Hematopoietic multipotent progenitor cell treated with erythropoietin and hydrocortisone succinate and interleukin-3 and kit ligand, for 4 days (in vitro differentiated cells): ENCODE measurements at regions not wholly inside any gene's neighbourhood (a gene's known extent, or its start where the extent isn't known, plus 50 kb on each side); places are given as distances from the start of the nearest gene placed in this dataset.

Experiments used
- DNase-seq: peaks from one replicate; pipeline ENCODE4 v3.0.0-alpha.2; 2015

- DNase-seq: no peak
Observed at GRCh38 chr17:79364315-79365094, 246.3 kb downstream of the RBFOX3 start.

GRCh38 chr17:79363552-79364275, 247.1 kb downstream of the RBFOX3 start:
- DNase-seq: no peak

GRCh38 chr17:79362772-79363305, 248.0 kb downstream of the RBFOX3 start:
- no peak for DNase-seq

- DNase-seq: no peak
Observed at GRCh38 chr17:79361873-79362771, 248.7 kb downstream of the RBFOX3 start.

GRCh38 chr17:79361221-79361734, 249.6 kb downstream of the RBFOX3 start:
- no peak for DNase-seq

- no peak for DNase-seq
Observed at GRCh38 chr17:79360196-79360595, 250.7 kb downstream of the RBFOX3 start.

- no peak for DNase-seq
Observed at GRCh38 chr17:79356839-79357447, 253.9 kb downstream of the RBFOX3 start.

GRCh38 chr17:79355165-79355564, 255.7 kb downstream of the RBFOX3 start:
- DNase-seq: no peak

GRCh38 chr17:79354173-79354820, 256.6 kb downstream of the RBFOX3 start:
- no peak for DNase-seq

- DNase-seq: no peak
Observed at GRCh38 chr17:79353548-79353947, 257.3 kb downstream of the RBFOX3 start.

GRCh38 chr17:79353016-79353415, 257.8 kb downstream of the RBFOX3 start:
- no peak for DNase-seq

GRCh38 chr17:79350533-79350932, 260.3 kb downstream of the RBFOX3 start:
- DNase-seq: no peak

- no peak for DNase-seq
Observed at GRCh38 chr17:79349506-79350400, 261.1 kb downstream of the RBFOX3 start.

GRCh38 chr17:79342376-79342775, 267.8 kb downstream of the ENGASE start:
- no peak for DNase-seq

GRCh38 chr17:79341816-79342215, 267.2 kb downstream of the ENGASE start:
- no peak for DNase-seq

- no peak for DNase-seq
Observed at GRCh38 chr17:79341222-79341780, 266.7 kb downstream of the ENGASE start.

GRCh38 chr17:79340333-79341221, 266.0 kb downstream of the ENGASE start:
- DNase-seq: no peak

GRCh38 chr17:79339321-79339720, 264.7 kb downstream of the ENGASE start:
- DNase-seq: no peak

GRCh38 chr17:79338604-79339003, 264.0 kb downstream of the ENGASE start:
- DNase-seq: no peak
